PC-3 (cell line): ENCODE measurements at regions not wholly inside any gene's neighbourhood (a gene's known extent, or its start where the extent isn't known, plus 50 kb on each side); places are given as distances from the start of the nearest gene placed in this dataset.

Source experiments
- ATAC-seq: fragments of 200-7000 bp; cut with Tn5 transposase; 2 replicates; pipeline ENCODE4 v1.9.1; 2020; ENCODE audit warnings: mild to moderate bottlenecking, moderate library complexity
- BruUV-seq: library from RNA; stranded (reverse); fragments of 400-500 nt; replicated peaks from 2 replicates; lab custom pipeline; 2021; lab: Mats Ljungman, UMichigan
- CTCF ChIA-PET: fragments of 300-600 bp; sonication (Branson Sonifier 250); formaldehyde crosslinking; loops from one replicate; lab custom pipeline; 2022; ENCODE audit warnings: antibody characterized with exemption; lab: Charles Lee
- POLR2A ChIA-PET: fragments of 300-600 bp; sonication (Branson Sonifier 250); formaldehyde crosslinking; loops from one replicate; lab custom pipeline; 2022; ENCODE audit warnings: antibody characterized with exemption; ENCODE audit not compliant: unreplicated experiment; lab: Charles Lee
- DNase-seq: peaks from one replicate; pipeline ENCODE4 v3.0.0-alpha.2; 2015
- H2AFZ ChIP-seq: fragments of 300-600 bp; sonication (generic); 2 replicates; pipeline ENCODE4 v1.6.0; 2016; ENCODE audit warnings: antibody characterized with exemption, low read length
- H3F3A ChIP-seq: fragments of 300-600 bp; sonication (generic); one replicate; pipeline ENCODE4 v1.6.0; 2017; ENCODE audit warnings: antibody characterized with exemption, low read length, control low read depth, mild to moderate bottlenecking; ENCODE audit not compliant: unreplicated experiment
- H3K27ac ChIP-seq: fragments of 300-600 bp; sonication (generic); 2 replicates; pipeline ENCODE4 v1.5.1; 2016; ENCODE audit warnings: mild to moderate bottlenecking, low read length
- H3K27me3 ChIP-seq: fragments of 300-600 bp; sonication (generic); 2 replicates; pipeline ENCODE4 v1.6.1; 2016; ENCODE audit warnings: low read length, mixed read lengths
- H3K36me3 ChIP-seq: fragments of 300-600 bp; sonication (generic); 2 replicates; pipeline ENCODE4 v1.6.1; 2016; ENCODE audit warnings: low read depth, mixed run types, low read length, mixed read lengths
- H3K4me1 ChIP-seq: fragments of 300-600 bp; sonication (generic); 2 replicates; pipeline ENCODE4 v1.5.1; 2016; ENCODE audit warnings: low read length; ENCODE audit not compliant: insufficient read depth
- H3K4me2 ChIP-seq: fragments of 300-600 bp; sonication (generic); 2 replicates; pipeline ENCODE4 v1.6.0; 2016; ENCODE audit warnings: low read length
- H3K4me3 ChIP-seq: fragments of 300-600 bp; sonication (generic); 2 replicates; pipeline ENCODE4 v1.5.1; 2016; ENCODE audit warnings: mild to moderate bottlenecking, low read length, mixed read lengths
- H3K79me2 ChIP-seq: fragments of 300-600 bp; sonication (generic); 2 replicates; pipeline ENCODE4 v1.6.1; 2017; ENCODE audit warnings: low read length, mixed read lengths
- H3K9ac ChIP-seq: fragments of 300-600 bp; sonication (generic); 2 replicates; pipeline ENCODE4 v1.6.0; 2016; ENCODE audit warnings: mild to moderate bottlenecking, low read length
- H3K9me2 ChIP-seq: fragments of 300-600 bp; sonication (generic); replicated peaks from 2 replicates; pipeline ENCODE4 v1.6.1; 2016; ENCODE audit warnings: mixed run types, low read length, mixed read lengths
- H3K9me3 ChIP-seq: fragments of 300-600 bp; sonication (generic); 2 replicates; pipeline ENCODE4 v1.6.1; 2016; ENCODE audit warnings: low read length, mixed read lengths
- H4K20me1 ChIP-seq: fragments of 300-600 bp; sonication (generic); 2 replicates; pipeline ENCODE4 v1.6.1; 2016; ENCODE audit warnings: low read length, mixed read lengths
- CTCF ChIP-seq: fragments of 300-600 bp; sonication (generic); conservative IDR thresholded peaks from 2 replicates; pipeline ENCODE4 v1.5.1; 2017; ENCODE audit warnings: antibody characterized with exemption, low read depth, mild to moderate bottlenecking, low read length
- EZH2 ChIP-seq: fragments of 300-600 bp; sonication (generic); IDR thresholded peaks from one replicate; pipeline ENCODE4 v1.6.1; 2017; ENCODE audit warnings: antibody characterized with exemption, mild to moderate bottlenecking, low read length; ENCODE audit not compliant: unreplicated experiment
- EZH2phosphoT487 ChIP-seq: fragments of 300-600 bp; sonication (generic); IDR thresholded peaks from 2 replicates; pipeline ENCODE4 v1.6.1; 2018; ENCODE audit warnings: mild to moderate bottlenecking, antibody characterized with exemption, low read length, borderline replicate concordance
- intact Hi-C: fragments of 100-400 bp; cut with micrococcal nuclease; formaldehyde crosslinking; loops from 2 replicates; pipeline ENCODE4 v1.9.0; 2023

- H3K9me2 ChIP-seq, result no peaks in the 10 kb centered on the region
- no peak overlapping the region for H2AFZ ChIP-seq
- peaks cover 10% of the 10 kb centered on the region for H3K27me3 ChIP-seq
These were observed 83.7 kb upstream of the ADRA2C start for GRCh38 chr4:3682236-3683076.

GRCh38 chr4:3681191-3681590 is 85.0 kb upstream of the ADRA2C start:
- ChIA-PET CTCF (no interaction called here), POLR2A (no interaction called here)
- Histone ChIP-seq H3K9ac (no peak overlapping the region), H3K4me2 (no peak overlapping the region), H3K4me3 (no peak overlapping the region), H3F3A (no peaks in the 10 kb centered on the region), H3K27ac (no peak overlapping the region), H3K9me2 (no peaks in the 10 kb centered on the region), H3K4me1 (no peaks in the 10 kb centered on the region), H3K79me2 (no peaks in the 10 kb centered on the region), H2AFZ (no peak overlapping the region), H3K27me3 (peaks cover 11% of the 10 kb centered on the region), H4K20me1 (no peaks in the 10 kb centered on the region), H3K9me3 (no peaks in the 10 kb centered on the region), H3K36me3 (no peaks in the 10 kb centered on the region)
- intact Hi-C loops, result no loop called here
- TF ChIP-seq CTCF (no peak), EZH2phosphoT487 (no peak), EZH2 (no peak)
- no peak for DNase-seq
- no peak for ATAC-seq
- BruUV-seq, result no TSS peak

More at GRCh38 chr4:3682236-3683076, 83.7 kb upstream of the ADRA2C start:
- no peak for DNase-seq
- Histone ChIP-seq H3K9me3 (no peaks in the 10 kb centered on the region), H3K4me3 (no peak overlapping the region), H3K27ac (no peak overlapping the region), H4K20me1 (no peaks in the 10 kb centered on the region), H3F3A (no peaks in the 10 kb centered on the region), H3K4me2 (no peak overlapping the region), H3K36me3 (no peaks in the 10 kb centered on the region), H3K79me2 (no peaks in the 10 kb centered on the region), H3K4me1 (no peaks in the 10 kb centered on the region), H3K9ac (no peak overlapping the region)
- ChIA-PET CTCF (no interaction called here), POLR2A (no interaction called here)
- intact Hi-C loops, result no loop called here
- BruUV-seq, result no TSS peak
- TF ChIP-seq EZH2phosphoT487 (no peak), CTCF (no peak), EZH2 (no peak)
- no peak for ATAC-seq

- no peaks in the 10 kb centered on the region for H4K20me1 ChIP-seq
- H3K9ac ChIP-seq, result no peak overlapping the region
- no peak overlapping the region for H3K27ac ChIP-seq
- H3K79me2 ChIP-seq, result no peaks in the 10 kb centered on the region
- CTCF ChIA-PET, result no interaction called here
- intact Hi-C loops, result no loop called here
- H2AFZ ChIP-seq, result no peak overlapping the region
- no peaks in the 10 kb centered on the region for H3F3A ChIP-seq
- no TSS peak for BruUV-seq
- no peaks in the 10 kb centered on the region for H3K36me3 ChIP-seq
- H3K9me3 ChIP-seq, result no peaks in the 10 kb centered on the region
- H3K4me2 ChIP-seq, result no peak overlapping the region
- TF ChIP-seq EZH2, result no peak
- no peak for TF ChIP-seq EZH2phosphoT487
- TF ChIP-seq CTCF, result no peak
- POLR2A ChIA-PET, result no interaction called here
- H3K27me3 ChIP-seq, result peaks cover 8% of the 10 kb centered on the region; the same call in 1 of the 2 replicates
- no peaks in the 10 kb centered on the region for H3K4me1 ChIP-seq
- no peak overlapping the region for H3K4me3 ChIP-seq
- ATAC-seq (no peak), DNase-seq (no peak)
- H3K9me2 ChIP-seq, result no peaks in the 10 kb centered on the region
These were observed 85.5 kb upstream of the ADRA2C start for GRCh38 chr4:3680656-3681055.
